Liver (tissue), 8 donors: ENCODE measurements at regions not wholly inside any gene's neighbourhood (a gene's known extent, or its start where the extent isn't known, plus 50 kb on each side); places are given as distances from the start of the nearest gene placed in this dataset.

Source experiments
- DNase-seq: peaks from one replicate; pipeline ENCODE4 v3.0.0-alpha.2; 2017; ENCODE audit warnings: low spot score
- H3K27ac ChIP-seq, 2 donors: one replicate each; pipeline ENCODE4 v1.7.0; 2013; ENCODE audit warnings: inconsistent platforms in 2 of 2, low read length in 2 of 2, control low read depth in 1 of 2, low read depth in 1 of 2, mild to moderate bottlenecking in 1 of 2
- H3K27me3 ChIP-seq, 4 donors: one replicate each; pipeline versions ENCODE4 v1.6.1 to v1.7.0; 2013; ENCODE audit warnings: low read length in 3 of 4, inconsistent platforms in 1 of 4, mild to moderate bottlenecking in 1 of 4, moderate library complexity in 1 of 4; ENCODE audit not compliant: control insufficient read depth in 4 of 4, insufficient read depth in 4 of 4
- H3K36me3 ChIP-seq, 4 donors: one replicate each; pipeline versions ENCODE4 v1.6.1 to v1.7.0; 2013; ENCODE audit warnings: low read length in 3 of 4, mild to moderate bottlenecking in 3 of 4, low read depth in 1 of 4, moderate library complexity in 1 of 4; ENCODE audit not compliant: control insufficient read depth in 4 of 4, insufficient read depth in 3 of 4
- H3K4me1 ChIP-seq, 4 donors: one replicate each; pipeline versions ENCODE4 v1.6.1 to v1.7.0; 2013; ENCODE audit warnings: low read length in 3 of 4, mild to moderate bottlenecking in 3 of 4, moderate library complexity in 1 of 4; ENCODE audit not compliant: control insufficient read depth in 4 of 4, insufficient read depth in 4 of 4
- H3K4me3 ChIP-seq, 3 donors: one replicate each; pipeline versions ENCODE4 v1.6.1 to v1.7.0; 2013; ENCODE audit warnings: low read length in 3 of 3, control low read depth in 1 of 3, low read depth in 1 of 3, mild to moderate bottlenecking in 1 of 3
- H3K9ac ChIP-seq, 2 donors: one replicate each; pipeline ENCODE4 v1.7.0; 2013; ENCODE audit warnings: low read length in 2 of 2, mild to moderate bottlenecking in 2 of 2, moderate library complexity in 2 of 2, control low read depth in 1 of 2, low read depth in 1 of 2
- H3K9me3 ChIP-seq, 4 donors: one replicate each; pipeline versions ENCODE4 v1.6.1 to v1.7.0; 2013; ENCODE audit warnings: low read length in 3 of 4; ENCODE audit not compliant: control insufficient read depth in 4 of 4
- FOXA2 ChIP-seq: IDR thresholded peaks from 2 replicates; pipeline ENCODE4 v1.6.1; 2016; ENCODE audit warnings: antibody characterized with exemption
- GABPA ChIP-seq, 2 donors: IDR thresholded peaks in 1 of 2; conservative IDR thresholded peaks in 1 of 2; 2 replicates each; pipeline ENCODE4 v1.6.1; 2016; ENCODE audit warnings: antibody characterized with exemption in 2 of 2, mild to moderate bottlenecking in 1 of 2, moderate library complexity in 1 of 2
- HNF4A ChIP-seq, 2 donors: conservative IDR thresholded peaks; 2 replicates each; pipeline ENCODE4 v1.6.1; 2016; ENCODE audit warnings: antibody characterized with exemption in 2 of 2, mild to moderate bottlenecking in 2 of 2
- HNF4G ChIP-seq: IDR thresholded peaks from 2 replicates; pipeline ENCODE4 v1.6.1; 2016; ENCODE audit warnings: antibody characterized with exemption
- JUND ChIP-seq, 2 donors: IDR thresholded peaks; 2 replicates each; pipeline ENCODE4 v1.6.1; 2016; ENCODE audit warnings: antibody characterized with exemption in 2 of 2
- MAX ChIP-seq: IDR thresholded peaks from 2 replicates; pipeline ENCODE4 v1.6.1; 2016; ENCODE audit warnings: antibody characterized with exemption
- NR2F2 ChIP-seq: IDR thresholded peaks from 2 replicates; pipeline ENCODE4 v1.6.1; 2016; ENCODE audit warnings: antibody characterized with exemption
- RAD21 ChIP-seq, 2 donors: IDR thresholded peaks; 2 replicates each; pipeline ENCODE4 v1.6.1; 2016; ENCODE audit warnings: antibody characterized with exemption in 2 of 2, mild to moderate bottlenecking in 2 of 2
- TAF1 ChIP-seq: conservative IDR thresholded peaks from 2 replicates; pipeline ENCODE4 v1.6.1; 2016; ENCODE audit warnings: antibody characterized with exemption, mild to moderate bottlenecking
- ZBTB33 ChIP-seq: IDR thresholded peaks from 2 replicates; pipeline ENCODE4 v1.6.1; 2016; ENCODE audit warnings: antibody characterized with exemption
- WGBS: extraction: QIAGEN DNeasy Blood & Tissue Kit; methylation state at CpG from one replicate; pipeline ENCODE4 v1.1.7; 2013; 5-methylcytosine and 5-hydroxymethylcytosine counted together
- TF ChIP-seq, protein P1 (sequence below): IDR thresholded peaks from 2 replicates; pipeline ENCODE4 v1.6.1; 2016; ENCODE audit warnings: antibody characterized with exemption, mild to moderate bottlenecking
- TF ChIP-seq, protein P2 (sequence below): IDR thresholded peaks from 2 replicates; pipeline ENCODE4 v1.6.1; 2016; ENCODE audit warnings: antibody characterized with exemption
- TF ChIP-seq, protein P3 (sequence below): fragments of 150-350 bp; IDR thresholded peaks from 2 replicates; pipeline ENCODE4 v1.5.1; 2017; ENCODE audit warnings: improper control_type of control experiment, low read depth, low read length; ENCODE audit not compliant: missing input control
- donor health status: healthy.
- donor health status: healthy.
- donor health status: healthy.
- donor health status: healthy.
- donor health status: healthy.

DNA sequence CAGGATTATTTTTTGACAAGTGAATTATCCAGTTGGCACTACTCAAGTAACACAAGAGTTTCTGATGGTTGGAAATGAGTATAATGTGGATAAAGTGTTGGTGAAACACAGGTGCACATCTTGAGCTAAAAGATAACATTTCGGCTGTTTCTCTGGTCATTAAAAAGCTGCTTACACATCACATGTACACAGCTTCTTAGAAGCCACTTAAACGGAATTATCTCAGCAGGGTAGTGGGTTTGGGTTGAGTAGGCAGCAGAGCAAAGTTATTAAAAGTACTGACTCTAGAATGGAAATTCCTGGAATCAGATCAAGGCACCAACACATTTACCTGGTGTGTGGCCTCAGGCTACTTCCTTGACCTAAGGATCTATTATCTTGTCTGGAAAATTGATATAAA is 55.4 kb upstream of the RASSF6 start:
- no peak overlapping the region for H3K27ac ChIP-seq

DNA sequence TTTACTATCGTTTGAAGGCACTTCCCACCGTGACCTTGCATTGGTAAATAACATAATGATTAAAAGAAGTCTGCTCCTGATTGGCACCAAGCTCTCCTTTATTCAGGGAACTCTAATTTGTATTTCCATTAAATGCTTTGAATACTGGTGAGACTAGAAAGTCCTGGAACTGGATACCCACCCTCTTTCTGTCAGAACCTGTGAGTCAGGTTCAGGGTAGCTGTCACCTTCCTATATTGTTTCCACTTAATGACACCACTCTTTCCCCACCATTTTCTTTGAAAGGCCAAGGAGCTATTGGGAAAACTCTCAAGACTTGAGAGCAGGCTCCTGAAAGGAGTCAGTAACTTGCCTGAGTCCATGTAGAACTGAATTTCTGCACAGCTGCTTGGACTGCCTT is 55.9 kb upstream of the RASSF6 start:
- Histone ChIP-seq H3K9me3 (no peaks in the 10 kb centered on the region), H3K27me3 (no peaks in the 10 kb centered on the region), H3K4me1 (peaks cover 0 to 11% (median 4%) of the 10 kb centered on the region in 4 donors), H3K9ac (no peak overlapping the region), H3K36me3 (no peaks in the 10 kb centered on the region), H3K27ac (no peak overlapping the region), H3K4me3 (no peak overlapping the region)
- no peak for DNase-seq
- WGBS = 93% methylated on average over 2 of the region's 2 CpGs
- no peak for TF ChIP-seq GABPA (IDR thresholded peaks at IDR 0.05 in 1 of 2, conservative IDR thresholded peaks at IDR 0.05 in 1 of 2)

More for the DNA sequence above, 55.4 kb upstream of the RASSF6 start:
- 85% methylated on average over 2 of the region's 2 CpGs for WGBS
- Histone ChIP-seq H3K4me3 (no peak overlapping the region), H3K36me3 (no peaks in the 10 kb centered on the region), H3K27me3 (no peaks in the 10 kb centered on the region), H3K4me1 (peaks cover 0 to 11% (median 4%) of the 10 kb centered on the region in 4 donors), H3K9me3 (no peaks in the 10 kb centered on the region), H3K9ac (no peak overlapping the region)
- TF ChIP-seq TAF1 (no peak), HNF4A (conservative IDR thresholded peaks at IDR 0.05) (no peak), ZBTB33 (no peak), FOXA2 (no peak), RAD21 (IDR thresholded peaks at IDR 0.05) (no peak), MAX (no peak)
- TF ChIP-seq, protein P1, sequence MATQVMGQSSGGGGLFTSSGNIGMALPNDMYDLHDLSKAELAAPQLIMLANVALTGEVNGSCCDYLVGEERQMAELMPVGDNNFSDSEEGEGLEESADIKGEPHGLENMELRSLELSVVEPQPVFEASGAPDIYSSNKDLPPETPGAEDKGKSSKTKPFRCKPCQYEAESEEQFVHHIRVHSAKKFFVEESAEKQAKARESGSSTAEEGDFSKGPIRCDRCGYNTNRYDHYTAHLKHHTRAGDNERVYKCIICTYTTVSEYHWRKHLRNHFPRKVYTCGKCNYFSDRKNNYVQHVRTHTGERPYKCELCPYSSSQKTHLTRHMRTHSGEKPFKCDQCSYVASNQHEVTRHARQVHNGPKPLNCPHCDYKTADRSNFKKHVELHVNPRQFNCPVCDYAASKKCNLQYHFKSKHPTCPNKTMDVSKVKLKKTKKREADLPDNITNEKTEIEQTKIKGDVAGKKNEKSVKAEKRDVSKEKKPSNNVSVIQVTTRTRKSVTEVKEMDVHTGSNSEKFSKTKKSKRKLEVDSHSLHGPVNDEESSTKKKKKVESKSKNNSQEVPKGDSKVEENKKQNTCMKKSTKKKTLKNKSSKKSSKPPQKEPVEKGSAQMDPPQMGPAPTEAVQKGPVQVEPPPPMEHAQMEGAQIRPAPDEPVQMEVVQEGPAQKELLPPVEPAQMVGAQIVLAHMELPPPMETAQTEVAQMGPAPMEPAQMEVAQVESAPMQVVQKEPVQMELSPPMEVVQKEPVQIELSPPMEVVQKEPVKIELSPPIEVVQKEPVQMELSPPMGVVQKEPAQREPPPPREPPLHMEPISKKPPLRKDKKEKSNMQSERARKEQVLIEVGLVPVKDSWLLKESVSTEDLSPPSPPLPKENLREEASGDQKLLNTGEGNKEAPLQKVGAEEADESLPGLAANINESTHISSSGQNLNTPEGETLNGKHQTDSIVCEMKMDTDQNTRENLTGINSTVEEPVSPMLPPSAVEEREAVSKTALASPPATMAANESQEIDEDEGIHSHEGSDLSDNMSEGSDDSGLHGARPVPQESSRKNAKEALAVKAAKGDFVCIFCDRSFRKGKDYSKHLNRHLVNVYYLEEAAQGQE = no peak
- TF ChIP-seq, protein P2, sequence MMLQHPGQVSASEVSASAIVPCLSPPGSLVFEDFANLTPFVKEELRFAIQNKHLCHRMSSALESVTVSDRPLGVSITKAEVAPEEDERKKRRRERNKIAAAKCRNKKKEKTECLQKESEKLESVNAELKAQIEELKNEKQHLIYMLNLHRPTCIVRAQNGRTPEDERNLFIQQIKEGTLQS = no peak
- DNase-seq = no peak

DNA sequence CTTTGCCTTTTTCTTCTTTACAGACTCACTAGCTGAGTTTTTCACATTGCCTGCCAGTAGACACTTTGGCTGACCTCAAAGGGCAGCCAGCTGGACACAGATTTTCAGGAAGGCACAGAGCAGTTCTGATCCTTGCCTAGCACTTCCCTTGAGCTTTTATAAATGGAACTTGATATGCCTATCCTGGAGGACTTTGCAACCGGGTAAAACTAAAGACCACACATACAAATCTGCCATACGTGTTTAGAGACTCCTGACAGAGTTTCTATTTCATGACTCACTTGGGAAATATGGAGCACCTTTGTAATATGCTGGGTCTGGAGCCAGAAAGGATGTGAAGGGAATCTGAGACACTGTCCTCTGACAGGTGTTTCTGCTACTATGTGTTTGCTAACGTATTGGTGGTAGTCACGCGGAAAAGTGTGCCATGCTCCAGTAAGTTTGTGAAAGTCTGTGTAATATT is 56.7 kb upstream of the RASSF6 start:
- Histone ChIP-seq H3K9me3 (no peaks in the 10 kb centered on the region), H3K27me3 (no peaks in the 10 kb centered on the region), H3K27ac (peak overlapping the region in 1 of 2 donors; percentile 42), H3K4me1 (peaks cover 0 to 11% (median 4%) of the 10 kb centered on the region in 4 donors), H3K9ac (no peak overlapping the region), H3K36me3 (no peaks in the 10 kb centered on the region), H3K4me3 (no peak overlapping the region)
- no peak for DNase-seq
- 58% methylated on average over 5 of the region's 5 CpGs for WGBS
- no peak for TF ChIP-seq HNF4G
- peak in 1 of 2 donors; percentile 28 for TF ChIP-seq HNF4A (conservative IDR thresholded peaks at IDR 0.05)
- TF ChIP-seq RAD21 (IDR thresholded peaks at IDR 0.05) = no peak
- TF ChIP-seq, protein P3, sequence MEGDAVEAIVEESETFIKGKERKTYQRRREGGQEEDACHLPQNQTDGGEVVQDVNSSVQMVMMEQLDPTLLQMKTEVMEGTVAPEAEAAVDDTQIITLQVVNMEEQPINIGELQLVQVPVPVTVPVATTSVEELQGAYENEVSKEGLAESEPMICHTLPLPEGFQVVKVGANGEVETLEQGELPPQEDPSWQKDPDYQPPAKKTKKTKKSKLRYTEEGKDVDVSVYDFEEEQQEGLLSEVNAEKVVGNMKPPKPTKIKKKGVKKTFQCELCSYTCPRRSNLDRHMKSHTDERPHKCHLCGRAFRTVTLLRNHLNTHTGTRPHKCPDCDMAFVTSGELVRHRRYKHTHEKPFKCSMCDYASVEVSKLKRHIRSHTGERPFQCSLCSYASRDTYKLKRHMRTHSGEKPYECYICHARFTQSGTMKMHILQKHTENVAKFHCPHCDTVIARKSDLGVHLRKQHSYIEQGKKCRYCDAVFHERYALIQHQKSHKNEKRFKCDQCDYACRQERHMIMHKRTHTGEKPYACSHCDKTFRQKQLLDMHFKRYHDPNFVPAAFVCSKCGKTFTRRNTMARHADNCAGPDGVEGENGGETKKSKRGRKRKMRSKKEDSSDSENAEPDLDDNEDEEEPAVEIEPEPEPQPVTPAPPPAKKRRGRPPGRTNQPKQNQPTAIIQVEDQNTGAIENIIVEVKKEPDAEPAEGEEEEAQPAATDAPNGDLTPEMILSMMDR = no peak
- peak; percentile 58 for TF ChIP-seq NR2F2
- no peak for TF ChIP-seq JUND (IDR thresholded peaks at IDR 0.05)
- no peak for TF ChIP-seq MAX
